ENCODE measurements at regions not wholly inside any gene's neighbourhood (a gene's known extent, or its start where the extent isn't known, plus 50 kb on each side); places are given as distances from the start of the nearest gene placed in this dataset.

- Histone ChIP-seq H3K79me2 (ENCODE audit: insufficient read depth, low read length) (no peaks in the 10 kb centered on the region), H3K4me3 (ENCODE audit: insufficient read depth, low read length, poor library complexity, severe bottlenecking) (no peak overlapping the region), H2AFZ (ENCODE audit: low read depth, low read length, severe bottlenecking) (no peak overlapping the region), H3K9me3 (ENCODE audit: insufficient read depth, low read length) (no peaks in the 10 kb centered on the region), H3K27ac (ENCODE audit: low read depth, low read length) (no peak overlapping the region), H3K4me2 (ENCODE audit: low read depth, low read length, poor library complexity, severe bottlenecking) (no peak overlapping the region), H3K27me3 (ENCODE audit: low read length) (no peaks in the 10 kb centered on the region), H3K9ac (ENCODE audit: low read length) (no peak overlapping the region), H3K9me2 (replicated peaks; ENCODE audit: insufficient read depth, low read length) (no peaks in the 10 kb centered on the region), H4K20me1 (ENCODE audit: low read depth, low read length) (no peaks in the 10 kb centered on the region), H3K36me3 (ENCODE audit: low read length) (no peaks in the 10 kb centered on the region), H3F3A (ENCODE audit: insufficient read depth) (no peaks in the 10 kb centered on the region)
- TF ChIP-seq CTCF (IDR thresholded peaks at IDR 0.05; ENCODE audit: insufficient read depth, low read length, poor library complexity, severe bottlenecking) = no peak
- no peak for TF ChIP-seq EZH2phosphoT487 (conservative IDR thresholded peaks at IDR 0.05; ENCODE audit: low read length)
These were observed 186.4 kb downstream of the KIF20B start for GRCh38 chr10:89887830-89888229.

DNA sequence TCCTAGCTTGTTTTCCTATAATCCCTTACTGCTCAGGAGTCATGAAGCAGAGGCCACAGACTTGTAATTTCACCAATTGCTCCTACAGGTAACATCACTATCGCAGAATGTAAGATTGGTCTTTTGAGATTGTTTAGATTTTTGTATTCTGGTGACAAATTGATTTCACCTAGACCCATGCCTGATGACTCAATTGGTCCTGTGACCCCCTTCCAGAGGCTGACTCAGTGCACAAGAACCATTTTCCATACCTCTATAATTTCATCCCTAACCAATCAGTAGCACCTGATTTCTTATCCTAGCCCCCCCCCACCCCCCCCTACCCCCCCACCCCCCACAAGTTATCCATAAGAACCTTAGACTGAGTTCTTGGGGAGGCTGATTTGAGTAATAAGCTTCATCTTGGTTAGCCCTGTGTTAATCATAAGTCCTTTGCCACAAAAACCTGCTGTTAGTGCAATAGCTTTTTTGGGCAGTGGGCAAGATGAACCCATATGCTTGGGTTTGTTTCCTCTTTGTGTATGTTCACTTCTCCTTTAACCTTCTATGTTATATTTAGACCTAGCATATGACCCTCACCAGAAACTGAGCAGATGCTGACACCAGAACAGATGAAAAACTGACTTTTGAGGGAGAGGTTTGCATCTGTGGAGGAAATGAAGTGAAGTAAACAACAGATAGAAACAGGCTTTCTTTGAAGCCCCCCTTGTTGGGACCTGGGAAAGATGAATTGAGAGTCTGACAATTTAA, 187.1 kb downstream of the KIF20B start:
- H3K36me3 ChIP-seq (ENCODE audit: low read length) = no peaks in the 10 kb centered on the region
- H3K4me3 ChIP-seq (ENCODE audit: insufficient read depth, low read length, poor library complexity, severe bottlenecking) = no peak overlapping the region
- H3K9me2 ChIP-seq (replicated peaks; ENCODE audit: insufficient read depth, low read length) = no peaks in the 10 kb centered on the region
- H3K27me3 ChIP-seq (ENCODE audit: low read length) = no peaks in the 10 kb centered on the region
- no peaks in the 10 kb centered on the region for H3F3A ChIP-seq (ENCODE audit: insufficient read depth)
- no peak overlapping the region for H2AFZ ChIP-seq (ENCODE audit: low read depth, low read length, severe bottlenecking)
- no peaks in the 10 kb centered on the region for H3K79me2 ChIP-seq (ENCODE audit: insufficient read depth, low read length)
- no peaks in the 10 kb centered on the region for H4K20me1 ChIP-seq (ENCODE audit: low read depth, low read length)
- H3K4me2 ChIP-seq (ENCODE audit: low read depth, low read length, poor library complexity, severe bottlenecking) = no peak overlapping the region
- TF ChIP-seq CTCF (IDR thresholded peaks at IDR 0.05; ENCODE audit: insufficient read depth, low read length, poor library complexity, severe bottlenecking) = no peak
- no peak for TF ChIP-seq EZH2phosphoT487 (conservative IDR thresholded peaks at IDR 0.05; ENCODE audit: low read length)
- H3K27ac ChIP-seq (ENCODE audit: low read depth, low read length) = no peak overlapping the region
- H3K9me3 ChIP-seq (ENCODE audit: insufficient read depth, low read length) = no peaks in the 10 kb centered on the region
- no peak overlapping the region for H3K9ac ChIP-seq (ENCODE audit: low read length)

DNA sequence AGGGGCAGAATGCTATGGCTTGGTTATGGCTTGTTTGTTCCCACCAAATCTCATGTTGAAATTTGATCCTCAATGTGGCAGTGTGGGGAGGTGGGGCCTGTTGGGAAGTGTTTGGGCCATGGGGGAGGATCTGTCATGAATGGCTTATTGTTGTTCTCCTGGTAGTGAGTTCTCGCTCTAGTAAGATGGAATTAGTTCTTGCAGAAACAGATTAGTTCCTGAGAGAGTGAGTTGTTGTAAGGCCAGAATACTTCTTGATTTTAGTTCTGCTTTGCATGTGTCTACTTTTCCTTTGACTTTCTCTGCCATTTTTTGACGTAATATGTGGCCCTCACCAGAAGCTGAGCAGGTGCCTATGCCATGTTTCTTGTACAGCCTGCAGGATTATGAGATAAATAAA, 188.2 kb downstream of the KIF20B start:
- no peaks in the 10 kb centered on the region for H4K20me1 ChIP-seq (ENCODE audit: low read depth, low read length)
- H3K9me2 ChIP-seq (replicated peaks; ENCODE audit: insufficient read depth, low read length) = no peaks in the 10 kb centered on the region
- H3K9ac ChIP-seq (ENCODE audit: low read length) = no peak overlapping the region
- H3F3A ChIP-seq (ENCODE audit: insufficient read depth) = no peaks in the 10 kb centered on the region
- no peak for TF ChIP-seq EZH2phosphoT487 (conservative IDR thresholded peaks at IDR 0.05; ENCODE audit: low read length)
- TF ChIP-seq CTCF (IDR thresholded peaks at IDR 0.05; ENCODE audit: insufficient read depth, low read length, poor library complexity, severe bottlenecking) = no peak
- H3K4me3 ChIP-seq (ENCODE audit: insufficient read depth, low read length, poor library complexity, severe bottlenecking) = no peak overlapping the region
- no peaks in the 10 kb centered on the region for H3K9me3 ChIP-seq (ENCODE audit: insufficient read depth, low read length)
- H3K36me3 ChIP-seq (ENCODE audit: low read length) = no peaks in the 10 kb centered on the region
- H3K79me2 ChIP-seq (ENCODE audit: insufficient read depth, low read length) = no peaks in the 10 kb centered on the region
- no peak overlapping the region for H2AFZ ChIP-seq (ENCODE audit: low read depth, low read length, severe bottlenecking)
- H3K27me3 ChIP-seq (ENCODE audit: low read length) = no peaks in the 10 kb centered on the region
- no peak overlapping the region for H3K27ac ChIP-seq (ENCODE audit: low read depth, low read length)
- no peak overlapping the region for H3K4me2 ChIP-seq (ENCODE audit: low read depth, low read length, poor library complexity, severe bottlenecking)

Data from SU-DHL-6 (cell line).